HL-60 (cell line): ENCODE measurements at regions not wholly inside any gene's neighbourhood (a gene's known extent, or its start where the extent isn't known, plus 50 kb on each side); places are given as distances from the start of the nearest gene placed in this dataset.

Experiments used
- DNase-seq, 2 experiments: peaks; one replicate each; pipeline ENCODE4 v3.0.0-alpha.2; 2010 to 2020; ENCODE audit warnings: low read depth in 1 of 2, low spot score in 1 of 2
- H3K27ac ChIP-seq: fragments of 250-450 bp; sonication (Bioruptor Pico); replicated peaks from 2 replicates; pipeline ENCODE4 v1.5.1; 2020; ENCODE audit warnings: mild to moderate bottlenecking, moderate library complexity
- H3K27me3 ChIP-seq: fragments of 250-450 bp; sonication (Bioruptor Pico); 2 replicates; pipeline ENCODE4 v1.5.1; 2021; ENCODE audit warnings: mild to moderate bottlenecking, moderate library complexity; ENCODE audit not compliant: insufficient read depth, poor library complexity, severe bottlenecking
- H3K4me3 ChIP-seq: replicated peaks from 2 replicates; pipeline ENCODE4 v1.5.1; 2011; ENCODE audit warnings: mild to moderate bottlenecking, control low read depth, low read length; ENCODE audit not compliant: insufficient read depth
- GABPA ChIP-seq: IDR thresholded peaks from 2 replicates; pipeline ENCODE4 v1.6.1; 2012; ENCODE audit warnings: low read depth
- POLR2AphosphoS5 ChIP-seq: IDR thresholded peaks from 2 replicates; pipeline ENCODE4 v1.6.1; 2012; ENCODE audit warnings: low read depth
- SPI1 ChIP-seq: IDR thresholded peaks from 2 replicates; pipeline ENCODE4 v1.6.1; 2012; ENCODE audit warnings: low read depth, mild to moderate bottlenecking, borderline replicate concordance
- TF ChIP-seq, protein P1 (sequence below): IDR thresholded peaks from 2 replicates; pipeline ENCODE4 v1.6.1; 2012; ENCODE audit warnings: low read depth; ENCODE audit not compliant: insufficient replicate concordance
- TF ChIP-seq, protein P2 (sequence below): IDR thresholded peaks from one replicate; pipeline ENCODE4 v1.5.1; 2011; ENCODE audit warnings: low read length, control low read depth, inconsistent platforms; ENCODE audit not compliant: insufficient read depth

DNA sequence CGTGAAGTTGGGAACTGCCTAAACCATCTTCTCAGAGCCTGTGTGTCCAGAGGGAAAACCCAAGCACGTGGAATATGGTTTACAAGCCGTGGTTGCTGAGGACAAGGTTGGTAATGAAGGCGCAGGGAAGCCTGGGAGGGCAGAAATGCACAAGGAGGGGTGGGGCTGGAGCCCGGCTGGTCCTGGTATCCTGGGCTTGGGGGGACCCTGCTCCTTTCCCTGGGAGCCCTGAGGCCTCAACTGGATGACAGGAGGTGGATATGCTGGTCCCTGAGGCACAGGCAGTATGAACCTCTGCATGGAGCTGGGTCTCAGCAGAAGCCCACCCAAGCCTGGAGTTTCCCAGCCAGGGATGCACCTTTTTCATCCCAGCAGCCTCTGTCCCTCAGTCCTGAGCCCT lies 80.3 kb upstream of the RET start:
- H3K27me3 ChIP-seq = no peaks in the 10 kb centered on the region
- no peak for DNase-seq
- no peak overlapping the region for H3K27ac ChIP-seq
- TF ChIP-seq, protein P1, sequence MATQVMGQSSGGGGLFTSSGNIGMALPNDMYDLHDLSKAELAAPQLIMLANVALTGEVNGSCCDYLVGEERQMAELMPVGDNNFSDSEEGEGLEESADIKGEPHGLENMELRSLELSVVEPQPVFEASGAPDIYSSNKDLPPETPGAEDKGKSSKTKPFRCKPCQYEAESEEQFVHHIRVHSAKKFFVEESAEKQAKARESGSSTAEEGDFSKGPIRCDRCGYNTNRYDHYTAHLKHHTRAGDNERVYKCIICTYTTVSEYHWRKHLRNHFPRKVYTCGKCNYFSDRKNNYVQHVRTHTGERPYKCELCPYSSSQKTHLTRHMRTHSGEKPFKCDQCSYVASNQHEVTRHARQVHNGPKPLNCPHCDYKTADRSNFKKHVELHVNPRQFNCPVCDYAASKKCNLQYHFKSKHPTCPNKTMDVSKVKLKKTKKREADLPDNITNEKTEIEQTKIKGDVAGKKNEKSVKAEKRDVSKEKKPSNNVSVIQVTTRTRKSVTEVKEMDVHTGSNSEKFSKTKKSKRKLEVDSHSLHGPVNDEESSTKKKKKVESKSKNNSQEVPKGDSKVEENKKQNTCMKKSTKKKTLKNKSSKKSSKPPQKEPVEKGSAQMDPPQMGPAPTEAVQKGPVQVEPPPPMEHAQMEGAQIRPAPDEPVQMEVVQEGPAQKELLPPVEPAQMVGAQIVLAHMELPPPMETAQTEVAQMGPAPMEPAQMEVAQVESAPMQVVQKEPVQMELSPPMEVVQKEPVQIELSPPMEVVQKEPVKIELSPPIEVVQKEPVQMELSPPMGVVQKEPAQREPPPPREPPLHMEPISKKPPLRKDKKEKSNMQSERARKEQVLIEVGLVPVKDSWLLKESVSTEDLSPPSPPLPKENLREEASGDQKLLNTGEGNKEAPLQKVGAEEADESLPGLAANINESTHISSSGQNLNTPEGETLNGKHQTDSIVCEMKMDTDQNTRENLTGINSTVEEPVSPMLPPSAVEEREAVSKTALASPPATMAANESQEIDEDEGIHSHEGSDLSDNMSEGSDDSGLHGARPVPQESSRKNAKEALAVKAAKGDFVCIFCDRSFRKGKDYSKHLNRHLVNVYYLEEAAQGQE = no peak
- TF ChIP-seq POLR2AphosphoS5 (no peak), GABPA (no peak)
- H3K4me3 ChIP-seq = no peak overlapping the region

DNA sequence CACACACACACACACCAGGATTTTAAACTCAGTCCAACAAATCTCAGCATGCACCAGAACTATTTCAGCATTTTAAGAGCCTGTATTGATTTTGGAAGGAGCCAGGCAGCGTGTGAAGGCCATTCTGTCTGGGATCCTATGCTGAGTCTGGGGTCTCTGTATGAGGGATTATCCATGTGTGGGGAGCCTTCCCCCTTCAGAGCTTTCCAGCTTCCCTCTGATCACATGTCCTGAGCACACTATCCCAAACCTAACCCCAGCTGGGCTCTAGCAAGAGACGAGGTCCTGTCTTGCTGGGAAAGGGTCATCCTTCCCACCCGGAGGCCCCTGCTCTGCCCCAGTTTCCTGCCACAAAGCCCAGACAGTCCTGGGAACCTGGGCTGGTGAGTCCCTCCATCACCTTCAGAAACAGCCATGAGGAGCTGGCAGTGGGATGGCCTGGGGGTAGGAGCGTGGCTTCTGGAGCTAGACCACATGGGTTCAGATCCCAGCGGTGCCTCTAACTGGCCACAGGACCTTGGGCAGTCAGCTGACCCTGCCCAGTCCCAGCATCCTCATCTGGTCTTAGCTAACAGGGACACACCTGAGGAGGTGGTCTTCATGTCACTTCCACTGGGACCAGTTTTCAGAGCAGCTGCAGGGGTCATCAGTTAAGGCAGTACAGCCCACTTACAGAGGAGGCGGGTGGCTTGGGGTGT lies 79.6 kb upstream of the RET start:
- TF ChIP-seq, protein P2, sequence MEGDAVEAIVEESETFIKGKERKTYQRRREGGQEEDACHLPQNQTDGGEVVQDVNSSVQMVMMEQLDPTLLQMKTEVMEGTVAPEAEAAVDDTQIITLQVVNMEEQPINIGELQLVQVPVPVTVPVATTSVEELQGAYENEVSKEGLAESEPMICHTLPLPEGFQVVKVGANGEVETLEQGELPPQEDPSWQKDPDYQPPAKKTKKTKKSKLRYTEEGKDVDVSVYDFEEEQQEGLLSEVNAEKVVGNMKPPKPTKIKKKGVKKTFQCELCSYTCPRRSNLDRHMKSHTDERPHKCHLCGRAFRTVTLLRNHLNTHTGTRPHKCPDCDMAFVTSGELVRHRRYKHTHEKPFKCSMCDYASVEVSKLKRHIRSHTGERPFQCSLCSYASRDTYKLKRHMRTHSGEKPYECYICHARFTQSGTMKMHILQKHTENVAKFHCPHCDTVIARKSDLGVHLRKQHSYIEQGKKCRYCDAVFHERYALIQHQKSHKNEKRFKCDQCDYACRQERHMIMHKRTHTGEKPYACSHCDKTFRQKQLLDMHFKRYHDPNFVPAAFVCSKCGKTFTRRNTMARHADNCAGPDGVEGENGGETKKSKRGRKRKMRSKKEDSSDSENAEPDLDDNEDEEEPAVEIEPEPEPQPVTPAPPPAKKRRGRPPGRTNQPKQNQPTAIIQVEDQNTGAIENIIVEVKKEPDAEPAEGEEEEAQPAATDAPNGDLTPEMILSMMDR = no peak
- no peak for TF ChIP-seq POLR2AphosphoS5
- no peak for TF ChIP-seq GABPA
- Histone ChIP-seq H3K27ac (no peak overlapping the region), H3K27me3 (no peaks in the 10 kb centered on the region), H3K4me3 (no peak overlapping the region)
- no peak for DNase-seq

DNA sequence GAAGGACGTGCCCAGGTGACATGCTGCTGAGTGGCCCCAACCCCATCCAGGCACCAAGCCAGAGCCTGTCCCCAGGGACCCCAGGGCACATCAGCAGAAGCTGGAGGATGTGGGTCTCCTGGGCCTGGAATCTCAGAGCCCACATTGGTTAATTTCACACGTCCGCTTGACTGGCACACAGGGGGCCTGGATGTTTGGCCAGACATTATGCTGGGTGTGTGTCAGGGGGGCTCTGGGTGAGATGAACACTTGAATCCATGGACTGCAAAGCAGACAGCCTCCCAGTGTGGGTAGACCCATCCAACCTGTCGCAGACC lies 79.1 kb upstream of the RET start:
- no peaks in the 10 kb centered on the region for H3K27me3 ChIP-seq
- no peak for TF ChIP-seq GABPA
- DNase-seq = no peak
- H3K4me3 ChIP-seq = no peak overlapping the region
- H3K27ac ChIP-seq = no peak overlapping the region

DNA sequence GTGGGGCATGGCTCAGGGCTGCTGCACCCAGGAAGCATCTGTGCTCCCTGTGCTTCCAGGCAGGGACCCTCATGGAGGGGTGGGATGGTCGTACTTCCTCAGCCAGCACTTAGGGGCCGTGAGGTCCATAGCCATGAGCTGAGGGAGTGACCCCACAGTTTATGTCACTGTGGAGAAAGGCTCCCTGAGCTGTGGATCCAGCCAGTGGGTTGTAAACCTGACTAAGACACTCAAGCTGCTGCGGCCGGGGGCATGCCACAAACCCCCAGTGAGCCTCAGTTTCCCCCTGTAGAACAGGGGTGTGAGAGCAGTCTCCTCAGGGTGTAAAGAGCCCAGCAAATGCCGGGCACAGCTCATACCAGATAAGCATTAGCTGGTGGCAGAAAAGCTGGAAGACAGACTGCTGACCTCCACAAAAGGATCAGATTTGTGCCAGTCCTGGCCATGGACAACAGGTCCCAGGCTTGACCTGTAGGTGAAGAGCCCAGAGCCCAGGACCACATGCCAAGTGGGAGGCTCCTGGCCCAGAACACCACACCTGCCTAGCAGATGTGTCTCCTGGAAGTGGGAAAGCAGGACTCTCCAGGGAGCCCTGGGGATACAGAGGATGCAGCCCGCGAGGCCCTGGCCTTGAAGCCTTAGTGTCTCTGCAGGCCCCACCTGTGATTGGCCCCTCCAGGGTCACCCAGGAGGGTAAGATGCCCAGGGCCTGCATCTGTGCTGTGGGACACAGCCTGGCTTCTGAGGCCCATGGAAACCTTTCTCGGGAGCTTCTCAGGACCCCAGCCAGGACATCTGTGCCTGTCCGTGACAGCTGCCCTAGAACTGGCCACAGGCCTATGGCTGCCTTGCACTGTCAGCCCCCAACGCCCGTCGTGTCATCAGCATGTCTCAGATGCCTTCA lies 78.1 kb upstream of the RET start:
- DNase-seq = no peak
- Histone ChIP-seq H3K27ac (no peak overlapping the region), H3K4me3 (no peak overlapping the region), H3K27me3 (no peaks in the 10 kb centered on the region)
- TF ChIP-seq GABPA (no peak), POLR2AphosphoS5 (no peak), SPI1 (no peak)
- TF ChIP-seq, protein P2 = no peak
- TF ChIP-seq, protein P1 = no peak
